ENCODE measurements at regions not wholly inside any gene's neighbourhood (a gene's known extent, or its start where the extent isn't known, plus 50 kb on each side); places are given as distances from the start of the nearest gene placed in this dataset.

DNA sequence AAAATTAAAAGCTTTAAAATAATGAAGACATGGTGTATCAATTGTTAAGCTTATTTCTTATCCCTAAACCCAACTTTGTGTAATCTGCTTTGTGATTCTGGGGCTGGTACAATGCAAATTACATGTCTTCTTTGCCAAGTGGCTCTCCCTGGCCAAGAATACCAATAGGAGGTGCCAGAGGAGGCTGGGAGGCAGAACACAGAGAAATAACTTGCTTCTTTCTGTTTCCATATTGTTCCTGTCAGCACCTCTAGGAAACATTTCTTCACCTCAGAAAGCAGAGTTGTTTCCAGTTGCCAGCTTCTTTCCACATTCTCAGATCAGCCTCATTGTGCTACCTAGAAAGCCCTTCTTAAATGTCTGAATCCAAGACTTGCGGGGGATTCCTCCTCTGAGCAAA, 174.4 kb downstream of the MDFIC start:
- no peak overlapping the region for H3K27ac ChIP-seq (ENCODE audit: low read depth, low read length, poor library complexity, severe bottlenecking)
- BruUV-seq (replicated peaks), result no TSS peak
- no peak overlapping the region for H3K4me2 ChIP-seq (ENCODE audit: low read length)
- no peaks in the 10 kb centered on the region for H3K79me2 ChIP-seq (ENCODE audit: insufficient read depth, low read depth, low read length)
- H3K4me1 ChIP-seq (ENCODE audit: insufficient read depth, low read length, poor library complexity, severe bottlenecking), result no peaks in the 10 kb centered on the region
- intact Hi-C loops (cut with micrococcal nuclease; ENCODE audit: unreplicated experiment), result no loop called here
- H3K36me3 ChIP-seq (ENCODE audit: insufficient read depth, low read length), result no peaks in the 10 kb centered on the region
- no peak for TF ChIP-seq EZH2phosphoT487 (IDR thresholded peaks at IDR 0.05; ENCODE audit: borderline replicate concordance, low read depth, low read length)
- TF ChIP-seq, protein P1, sequence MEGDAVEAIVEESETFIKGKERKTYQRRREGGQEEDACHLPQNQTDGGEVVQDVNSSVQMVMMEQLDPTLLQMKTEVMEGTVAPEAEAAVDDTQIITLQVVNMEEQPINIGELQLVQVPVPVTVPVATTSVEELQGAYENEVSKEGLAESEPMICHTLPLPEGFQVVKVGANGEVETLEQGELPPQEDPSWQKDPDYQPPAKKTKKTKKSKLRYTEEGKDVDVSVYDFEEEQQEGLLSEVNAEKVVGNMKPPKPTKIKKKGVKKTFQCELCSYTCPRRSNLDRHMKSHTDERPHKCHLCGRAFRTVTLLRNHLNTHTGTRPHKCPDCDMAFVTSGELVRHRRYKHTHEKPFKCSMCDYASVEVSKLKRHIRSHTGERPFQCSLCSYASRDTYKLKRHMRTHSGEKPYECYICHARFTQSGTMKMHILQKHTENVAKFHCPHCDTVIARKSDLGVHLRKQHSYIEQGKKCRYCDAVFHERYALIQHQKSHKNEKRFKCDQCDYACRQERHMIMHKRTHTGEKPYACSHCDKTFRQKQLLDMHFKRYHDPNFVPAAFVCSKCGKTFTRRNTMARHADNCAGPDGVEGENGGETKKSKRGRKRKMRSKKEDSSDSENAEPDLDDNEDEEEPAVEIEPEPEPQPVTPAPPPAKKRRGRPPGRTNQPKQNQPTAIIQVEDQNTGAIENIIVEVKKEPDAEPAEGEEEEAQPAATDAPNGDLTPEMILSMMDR (conservative IDR thresholded peaks at IDR 0.05; ENCODE audit: low read length), result no peak
- DNase-seq (ENCODE audit: low spot score), result no peak
- CTCF ChIA-PET (ENCODE audit: unreplicated experiment), result no interaction called here
- POLR2A ChIA-PET, result no interaction called here
- no peak overlapping the region for H2AFZ ChIP-seq (ENCODE audit: low read length)
- no peaks in the 10 kb centered on the region for H4K20me1 ChIP-seq (ENCODE audit: insufficient read depth, low read length)
- H3K4me3 ChIP-seq (ENCODE audit: low read depth, low read length, poor library complexity, severe bottlenecking), result no peak overlapping the region
- no peaks in the 10 kb centered on the region for H3K9me3 ChIP-seq (ENCODE audit: low read length)
- H3K9me2 ChIP-seq (ENCODE audit: insufficient read depth, low read length), result no peaks in the 10 kb centered on the region

GRCh38 chr7:115094163-115094562, 172.3 kb downstream of the MDFIC start:
- CTCF ChIA-PET (ENCODE audit: unreplicated experiment), result no interaction called here
- Histone ChIP-seq H2AFZ (ENCODE audit: low read length) (no peak overlapping the region), H3K4me3 (ENCODE audit: low read depth, low read length, poor library complexity, severe bottlenecking) (no peak overlapping the region), H3K79me2 (ENCODE audit: insufficient read depth, low read depth, low read length) (no peaks in the 10 kb centered on the region), H3K27ac (ENCODE audit: low read depth, low read length, poor library complexity, severe bottlenecking) (no peak overlapping the region), H3K9me3 (ENCODE audit: low read length) (no peaks in the 10 kb centered on the region), H4K20me1 (ENCODE audit: insufficient read depth, low read length) (no peaks in the 10 kb centered on the region), H3K36me3 (ENCODE audit: insufficient read depth, low read length) (no peaks in the 10 kb centered on the region), H3K9me2 (ENCODE audit: insufficient read depth, low read length) (no peaks in the 10 kb centered on the region), H3K4me2 (ENCODE audit: low read length) (no peak overlapping the region), H3K4me1 (ENCODE audit: insufficient read depth, low read length, poor library complexity, severe bottlenecking) (no peaks in the 10 kb centered on the region)
- POLR2A ChIA-PET, result no interaction called here
- no TSS peak for BruUV-seq (replicated peaks)
- intact Hi-C loops (cut with micrococcal nuclease; ENCODE audit: unreplicated experiment), result no loop called here
- DNase-seq (ENCODE audit: low spot score), result no peak
- TF ChIP-seq, protein P1 (conservative IDR thresholded peaks at IDR 0.05; ENCODE audit: low read length), result no peak
- no peak for TF ChIP-seq EZH2phosphoT487 (IDR thresholded peaks at IDR 0.05; ENCODE audit: borderline replicate concordance, low read depth, low read length)

GRCh38 chr7:115088893-115089292, 167.0 kb downstream of the MDFIC start:
- no peak overlapping the region for H3K4me2 ChIP-seq (ENCODE audit: low read length)
- no peaks in the 10 kb centered on the region for H3K9me2 ChIP-seq (ENCODE audit: insufficient read depth, low read length)
- H4K20me1 ChIP-seq (ENCODE audit: insufficient read depth, low read length), result no peaks in the 10 kb centered on the region
- DNase-seq (ENCODE audit: low spot score), result no peak
- no peak overlapping the region for H2AFZ ChIP-seq (ENCODE audit: low read length)
- intact Hi-C loops (cut with micrococcal nuclease; ENCODE audit: unreplicated experiment), result no loop called here
- H3K27ac ChIP-seq (ENCODE audit: low read depth, low read length, poor library complexity, severe bottlenecking), result no peak overlapping the region
- TF ChIP-seq EZH2phosphoT487 (IDR thresholded peaks at IDR 0.05; ENCODE audit: borderline replicate concordance, low read depth, low read length), result no peak
- TF ChIP-seq, protein P1 (conservative IDR thresholded peaks at IDR 0.05; ENCODE audit: low read length), result no peak
- H3K4me3 ChIP-seq (ENCODE audit: low read depth, low read length, poor library complexity, severe bottlenecking), result no peak overlapping the region
- no peaks in the 10 kb centered on the region for H3K36me3 ChIP-seq (ENCODE audit: insufficient read depth, low read length)
- H3K9me3 ChIP-seq (ENCODE audit: low read length), result no peaks in the 10 kb centered on the region
- no peaks in the 10 kb centered on the region for H3K79me2 ChIP-seq (ENCODE audit: insufficient read depth, low read depth, low read length)
- no TSS peak for BruUV-seq (replicated peaks)
- POLR2A ChIA-PET, result interaction anchor here (1.2 kb wide), 1 partner anchor 11 kb away, joined by 3 read pairs; no protein-coding TSS in a partner anchor
- no peaks in the 10 kb centered on the region for H3K4me1 ChIP-seq (ENCODE audit: insufficient read depth, low read length, poor library complexity, severe bottlenecking)
- CTCF ChIA-PET (ENCODE audit: unreplicated experiment), result no interaction called here
